H9 (cell line): ENCODE measurements at regions not wholly inside any gene's neighbourhood (a gene's known extent, or its start where the extent isn't known, plus 50 kb on each side); places are given as distances from the start of the nearest gene placed in this dataset.

Experiments
- DNase-seq: peaks from one replicate; pipeline ENCODE4 v3.0.0-alpha.2; 2017
- H2AFZ ChIP-seq: one replicate; pipeline ENCODE4 v1.6.1; 2013; ENCODE audit warnings: mild to moderate bottlenecking, low read length, control low read depth, moderate library complexity
- H2AK5ac ChIP-seq: 2 replicates; pipeline ENCODE4 v1.6.1; 2013; ENCODE audit warnings: low read length, control low read depth, mixed read lengths; ENCODE audit not compliant: insufficient read length
- H2BK120ac ChIP-seq: one replicate; pipeline ENCODE4 v1.6.1; 2013; ENCODE audit warnings: low read depth, mild to moderate bottlenecking, low read length, control low read depth, inconsistent platforms; ENCODE audit not compliant: poor library complexity, severe bottlenecking
- H2BK12ac ChIP-seq: 2 replicates; pipeline ENCODE4 v1.6.1; 2013; ENCODE audit warnings: low read length, control low read depth, mixed read lengths, low read depth; ENCODE audit not compliant: insufficient read length
- H2BK15ac ChIP-seq: 2 replicates; pipeline ENCODE4 v1.6.1; 2013; ENCODE audit warnings: low read depth, low read length, control low read depth
- H2BK20ac ChIP-seq: one replicate; pipeline ENCODE4 v1.6.1; 2013; ENCODE audit warnings: low read depth, mild to moderate bottlenecking, low read length, control low read depth, inconsistent platforms; ENCODE audit not compliant: poor library complexity, severe bottlenecking
- H2BK5ac ChIP-seq: 2 replicates; pipeline ENCODE4 v1.6.1; 2013; ENCODE audit warnings: low read length, control low read depth, mixed read lengths; ENCODE audit not compliant: insufficient read length
- H3K14ac ChIP-seq: 2 replicates; pipeline ENCODE4 v1.6.1; 2013; ENCODE audit warnings: low read length, control low read depth; ENCODE audit not compliant: insufficient read depth
- H3K18ac ChIP-seq: 2 replicates; pipeline ENCODE4 v1.6.1; 2013; ENCODE audit warnings: low read depth, mild to moderate bottlenecking, mixed read lengths, low read length, control low read depth; ENCODE audit not compliant: insufficient read length
- H3K23ac ChIP-seq: 2 replicates; pipeline ENCODE4 v1.6.1; 2013; ENCODE audit warnings: low read length, control low read depth, mixed read lengths, low read depth; ENCODE audit not compliant: insufficient read length
- H3K23me2 ChIP-seq: 2 replicates; pipeline ENCODE4 v1.6.1; 2013; ENCODE audit warnings: low read depth, mild to moderate bottlenecking, mixed read lengths, low read length, control low read depth; ENCODE audit not compliant: insufficient read length, poor library complexity, severe bottlenecking
- H3K27ac ChIP-seq: 2 replicates; pipeline ENCODE4 v1.5.1; 2013; ENCODE audit warnings: low read length, control low read depth, mixed read lengths, low read depth; ENCODE audit not compliant: insufficient read length
- H3K27me3 ChIP-seq: 2 replicates; pipeline ENCODE4 v1.6.1; 2013; ENCODE audit warnings: low read length, control low read depth, inconsistent platforms; ENCODE audit not compliant: insufficient read depth
- H3K4ac ChIP-seq: 2 replicates; pipeline ENCODE4 v1.6.1; 2013; ENCODE audit warnings: low read depth, mild to moderate bottlenecking, control low read depth, inconsistent platforms, low read length, moderate library complexity
- H3K4me1 ChIP-seq: 2 replicates; pipeline ENCODE4 v1.6.1; 2013; ENCODE audit warnings: low read length, control low read depth, inconsistent platforms; ENCODE audit not compliant: insufficient read depth
- H3K4me2 ChIP-seq: 2 replicates; pipeline ENCODE4 v1.6.1; 2013; ENCODE audit warnings: low read length, control low read depth, mixed read lengths; ENCODE audit not compliant: insufficient read length, insufficient read depth
- H3K56ac ChIP-seq: 2 replicates; pipeline ENCODE4 v1.6.1; 2013; ENCODE audit warnings: low read depth, mild to moderate bottlenecking, mixed read lengths, low read length, control low read depth; ENCODE audit not compliant: insufficient read length
- H3K79me1 ChIP-seq: 2 replicates; pipeline ENCODE4 v1.6.1; 2013; ENCODE audit warnings: low read depth, mild to moderate bottlenecking, moderate library complexity, low read length, control low read depth, inconsistent platforms; ENCODE audit not compliant: insufficient read depth, poor library complexity, severe bottlenecking
- H3K79me2 ChIP-seq: 2 replicates; pipeline ENCODE4 v1.6.1; 2013; ENCODE audit warnings: low read length, control low read depth, inconsistent platforms; ENCODE audit not compliant: insufficient read depth
- H3K9ac ChIP-seq: 2 replicates; pipeline ENCODE4 v1.6.1; 2013; ENCODE audit warnings: low read length, control low read depth, mixed read lengths; ENCODE audit not compliant: insufficient read length; ENCODE audit errors: extremely low read depth
- H3K9me3 ChIP-seq: one replicate; pipeline ENCODE4 v1.6.1; 2013; ENCODE audit warnings: low read depth, low read length, inconsistent platforms; ENCODE audit not compliant: control insufficient read depth
- H3T11ph ChIP-seq: one replicate; pipeline ENCODE4 v1.6.1; 2013; ENCODE audit warnings: mild to moderate bottlenecking, low read length, control low read depth, inconsistent platforms
- H4K20me1 ChIP-seq: one replicate; pipeline ENCODE4 v1.6.1; 2013; ENCODE audit not compliant: control insufficient read depth, insufficient read length, insufficient read depth
- H4K5ac ChIP-seq: 2 replicates; pipeline ENCODE4 v1.6.1; 2013; ENCODE audit warnings: low read depth, mild to moderate bottlenecking, mixed read lengths, low read length, control low read depth; ENCODE audit not compliant: insufficient read length
- H4K8ac ChIP-seq: replicated peaks from 2 replicates; pipeline ENCODE4 v1.6.1; 2013; ENCODE audit warnings: low read length, control low read depth, mixed read lengths, low read depth; ENCODE audit not compliant: insufficient read length
- H4K91ac ChIP-seq: 2 replicates; pipeline ENCODE4 v1.6.1; 2013; ENCODE audit warnings: low read depth, mild to moderate bottlenecking, moderate library complexity, mixed read lengths, low read length, control low read depth; ENCODE audit not compliant: insufficient read length
- H3K27ac Mint-ChIP-seq, 3 experiments: 2 replicates in 2 of 3; 3 replicates in 1 of 3; pipeline ENCODE4 v1.8.0; 2020 to 2021; ENCODE audit warnings: mixed read lengths in 3 of 3, mild to moderate bottlenecking in 1 of 3, moderate library complexity in 1 of 3
- H3K27me3 Mint-ChIP-seq: 2 replicates; pipeline ENCODE4 v1.8.0; 2021; ENCODE audit warnings: low read depth, mild to moderate bottlenecking, moderate library complexity, mixed read lengths
- H3K36me3 Mint-ChIP-seq, 3 experiments: 2 replicates in 2 of 3; 3 replicates in 1 of 3; pipeline ENCODE4 v1.8.0; 2020 to 2021; ENCODE audit warnings: low read depth in 3 of 3, mixed read lengths in 3 of 3; ENCODE audit not compliant: insufficient read depth in 1 of 3
- H3K4me1 Mint-ChIP-seq, 2 experiments: 2 replicates each; pipeline ENCODE4 v1.8.0; 2020; ENCODE audit warnings: mixed read lengths in 2 of 2
- H3K4me3 Mint-ChIP-seq, 2 experiments: 2 replicates in 1 of 2; 3 replicates in 1 of 2; pipeline ENCODE4 v1.8.0; 2020 to 2021; ENCODE audit warnings: mild to moderate bottlenecking in 2 of 2, mixed read lengths in 2 of 2, moderate library complexity in 1 of 2
- H3K9me3 Mint-ChIP-seq, 2 experiments: 2 replicates in 1 of 2; 3 replicates in 1 of 2; pipeline ENCODE4 v1.8.0; 2020; ENCODE audit warnings: mild to moderate bottlenecking in 2 of 2, mixed read lengths in 2 of 2, moderate library complexity in 1 of 2
- WGBS: extraction: QIAGEN DNeasy Blood & Tissue Kit; methylation state at CpG from one replicate; pipeline ENCODE4 v1.1.7; 2013; ENCODE audit warnings: missing lambda C conversion rate, low lambda C conversion rate, mixed read lengths; ENCODE audit not compliant: insufficient read length; ENCODE audit errors: extremely low coverage; 5-methylcytosine and 5-hydroxymethylcytosine counted together
- TF ChIP-seq, protein P1 (sequence below): fragments of 200-600 bp; sonication (generic); conservative IDR thresholded peaks from 3 replicates; pipeline ENCODE4 v1.8.0; 2021; ENCODE audit warnings: antibody characterized with exemption, mild to moderate bottlenecking

DNA sequence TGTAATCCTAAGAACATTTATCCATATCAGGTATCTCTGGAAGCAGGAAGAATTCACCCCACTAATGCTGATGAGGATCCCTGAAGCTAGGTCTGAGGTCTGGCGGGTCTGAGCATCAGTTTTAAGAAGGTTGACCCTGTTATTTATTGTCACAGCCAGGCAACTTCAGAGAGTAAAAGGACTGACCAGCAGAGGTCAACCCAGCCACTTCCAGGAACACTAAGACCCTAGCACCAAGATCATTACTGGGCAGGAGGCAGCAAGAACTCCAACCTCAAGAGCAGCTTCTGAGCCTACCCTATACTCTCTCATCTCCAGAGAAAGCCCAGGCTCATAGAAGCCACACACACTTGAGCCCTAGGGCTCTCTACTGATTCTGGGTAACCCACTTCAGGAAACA, 901.4 kb downstream of the DCDC2C start:
- DNase-seq: peak; percentile 37
- Mint-ChIP-seq H3K27ac (no peak overlapping the region), H3K9me3 (no peaks in the 10 kb centered on the region), H3K4me3 (no peak overlapping the region), H3K27me3 (no peaks in the 10 kb centered on the region), H3K4me1 (peaks cover 0 to 4% of the 10 kb centered on the region in 2 experiments; a peak in 1 of 4 replicates), H3K36me3 (no peaks in the 10 kb centered on the region)
- H2BK15ac ChIP-seq: no peak overlapping the region
- no peaks in the 10 kb centered on the region for H3K79me2 ChIP-seq
- no peak overlapping the region for H4K8ac ChIP-seq
- no peak overlapping the region for H3K18ac ChIP-seq
- no peak overlapping the region for H2BK20ac ChIP-seq
- no peaks in the 10 kb centered on the region for H4K20me1 ChIP-seq
- no peak overlapping the region for H3K14ac ChIP-seq
- H4K5ac ChIP-seq: no peak overlapping the region
- H2BK12ac ChIP-seq: no peak overlapping the region
- no peaks in the 10 kb centered on the region for H3K23me2 ChIP-seq
- no CpG with 5 or more reads among the region's 1 CpG for WGBS
- H3K27me3 ChIP-seq: no peaks in the 10 kb centered on the region
- TF ChIP-seq, protein P1, sequence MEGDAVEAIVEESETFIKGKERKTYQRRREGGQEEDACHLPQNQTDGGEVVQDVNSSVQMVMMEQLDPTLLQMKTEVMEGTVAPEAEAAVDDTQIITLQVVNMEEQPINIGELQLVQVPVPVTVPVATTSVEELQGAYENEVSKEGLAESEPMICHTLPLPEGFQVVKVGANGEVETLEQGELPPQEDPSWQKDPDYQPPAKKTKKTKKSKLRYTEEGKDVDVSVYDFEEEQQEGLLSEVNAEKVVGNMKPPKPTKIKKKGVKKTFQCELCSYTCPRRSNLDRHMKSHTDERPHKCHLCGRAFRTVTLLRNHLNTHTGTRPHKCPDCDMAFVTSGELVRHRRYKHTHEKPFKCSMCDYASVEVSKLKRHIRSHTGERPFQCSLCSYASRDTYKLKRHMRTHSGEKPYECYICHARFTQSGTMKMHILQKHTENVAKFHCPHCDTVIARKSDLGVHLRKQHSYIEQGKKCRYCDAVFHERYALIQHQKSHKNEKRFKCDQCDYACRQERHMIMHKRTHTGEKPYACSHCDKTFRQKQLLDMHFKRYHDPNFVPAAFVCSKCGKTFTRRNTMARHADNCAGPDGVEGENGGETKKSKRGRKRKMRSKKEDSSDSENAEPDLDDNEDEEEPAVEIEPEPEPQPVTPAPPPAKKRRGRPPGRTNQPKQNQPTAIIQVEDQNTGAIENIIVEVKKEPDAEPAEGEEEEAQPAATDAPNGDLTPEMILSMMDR: no peak; the same call in 2 of the 3 replicates
- H3K4ac ChIP-seq: no peak overlapping the region
- H4K91ac ChIP-seq: no peak overlapping the region
- H3K79me1 ChIP-seq: no peaks in the 10 kb centered on the region
- no peak overlapping the region for H2AFZ ChIP-seq
- no peak overlapping the region for H2BK120ac ChIP-seq
- H2BK5ac ChIP-seq: no peak overlapping the region
- H3K9me3 ChIP-seq: no peaks in the 10 kb centered on the region
- H3K23ac ChIP-seq: no peak overlapping the region
- H3K9ac ChIP-seq: no peak overlapping the region
- H3K56ac ChIP-seq: no peak overlapping the region
- no peak overlapping the region for H3K27ac ChIP-seq
- H2AK5ac ChIP-seq: no peak overlapping the region
- no peaks in the 10 kb centered on the region for H3K4me1 ChIP-seq
- H3K4me2 ChIP-seq: no peak overlapping the region
- H3T11ph ChIP-seq: no peak overlapping the region
